Cardiac muscle cell (in vitro differentiated cells and primary cell): ENCODE measurements at regions not wholly inside any gene's neighbourhood (a gene's known extent, or its start where the extent isn't known, plus 50 kb on each side); places are given as distances from the start of the nearest gene placed in this dataset.

Source experiments
- DNase-seq, 2 donors: peaks; one replicate each; pipeline versions ENCODE4 v3.0.0 to v3.0.0-alpha.2; 2010 to 2017; ENCODE audit warnings: low read depth in 1 of 2, low spot score in 1 of 2
- H3K27ac ChIP-seq: fragments of 200-600 bp; sonication (generic); 2 replicates; pipeline ENCODE4 v1.5.1; 2016
- H3K27me3 ChIP-seq: fragments of 200-600 bp; sonication (generic); 2 replicates; pipeline ENCODE4 v1.6.0; 2016; ENCODE audit warnings: control low read depth
- H3K36me3 ChIP-seq: fragments of 200-600 bp; sonication (generic); 2 replicates; pipeline ENCODE4 v1.5.1; 2016; ENCODE audit warnings: control low read depth
- H3K4me1 ChIP-seq: fragments of 200-600 bp; sonication (generic); 2 replicates; pipeline ENCODE4 v1.8.1; 2017; ENCODE audit warnings: low read depth, mild to moderate bottlenecking, mixed run types
- H3K4me3 ChIP-seq: fragments of 200-600 bp; sonication (generic); 2 replicates; pipeline ENCODE4 v1.5.1; 2016; ENCODE audit warnings: mild to moderate bottlenecking
- H3K9me3 ChIP-seq: fragments of 200-600 bp; sonication (generic); 2 replicates; pipeline ENCODE4 v1.5.1; 2017; ENCODE audit warnings: low read depth, mild to moderate bottlenecking, control low read depth
- TF ChIP-seq, protein P1 (sequence below): IDR thresholded peaks from 2 replicates; pipeline ENCODE4 v1.5.1; 2012; ENCODE audit warnings: low read depth, mild to moderate bottlenecking, low read length

DNA sequence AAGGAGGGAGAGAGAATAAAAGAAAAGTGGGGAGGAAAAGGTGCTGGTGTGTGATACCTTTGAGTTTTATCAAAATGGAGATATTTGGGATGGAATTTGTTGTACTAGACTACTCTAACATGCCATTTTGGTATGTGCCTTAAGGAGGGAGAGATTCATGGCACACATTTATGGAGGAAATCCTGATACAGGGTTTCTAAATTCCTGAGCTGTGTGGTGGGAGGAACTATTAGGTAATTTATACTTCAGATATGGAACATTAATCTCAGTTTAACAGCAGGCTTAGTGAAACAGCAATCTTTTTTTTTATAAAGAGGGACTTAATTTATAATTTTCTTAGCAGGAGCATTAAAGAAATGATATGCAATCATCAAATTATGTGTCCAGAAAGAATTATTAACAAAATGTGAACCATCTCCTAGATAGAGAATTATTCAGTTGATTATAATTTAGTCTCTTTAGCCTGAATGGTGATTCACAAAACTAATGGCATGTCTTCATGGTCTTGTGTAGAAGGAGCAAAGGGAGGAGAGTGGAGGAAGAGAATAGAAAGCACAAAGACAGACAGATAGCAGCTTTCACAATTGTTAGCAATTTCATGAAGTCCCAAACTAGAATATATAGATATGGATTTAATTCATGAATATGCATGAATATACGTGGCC lies 301.6 kb downstream of the HLX start:
- TF ChIP-seq, protein P1, sequence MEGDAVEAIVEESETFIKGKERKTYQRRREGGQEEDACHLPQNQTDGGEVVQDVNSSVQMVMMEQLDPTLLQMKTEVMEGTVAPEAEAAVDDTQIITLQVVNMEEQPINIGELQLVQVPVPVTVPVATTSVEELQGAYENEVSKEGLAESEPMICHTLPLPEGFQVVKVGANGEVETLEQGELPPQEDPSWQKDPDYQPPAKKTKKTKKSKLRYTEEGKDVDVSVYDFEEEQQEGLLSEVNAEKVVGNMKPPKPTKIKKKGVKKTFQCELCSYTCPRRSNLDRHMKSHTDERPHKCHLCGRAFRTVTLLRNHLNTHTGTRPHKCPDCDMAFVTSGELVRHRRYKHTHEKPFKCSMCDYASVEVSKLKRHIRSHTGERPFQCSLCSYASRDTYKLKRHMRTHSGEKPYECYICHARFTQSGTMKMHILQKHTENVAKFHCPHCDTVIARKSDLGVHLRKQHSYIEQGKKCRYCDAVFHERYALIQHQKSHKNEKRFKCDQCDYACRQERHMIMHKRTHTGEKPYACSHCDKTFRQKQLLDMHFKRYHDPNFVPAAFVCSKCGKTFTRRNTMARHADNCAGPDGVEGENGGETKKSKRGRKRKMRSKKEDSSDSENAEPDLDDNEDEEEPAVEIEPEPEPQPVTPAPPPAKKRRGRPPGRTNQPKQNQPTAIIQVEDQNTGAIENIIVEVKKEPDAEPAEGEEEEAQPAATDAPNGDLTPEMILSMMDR = no peak
- Histone ChIP-seq H3K27me3 (no peaks in the 10 kb centered on the region), H3K4me3 (no peak overlapping the region), H3K4me1 (no peaks in the 10 kb centered on the region), H3K27ac (no peak overlapping the region), H3K9me3 (no peaks in the 10 kb centered on the region), H3K36me3 (no peaks in the 10 kb centered on the region)
- DNase-seq = no peak

DNA sequence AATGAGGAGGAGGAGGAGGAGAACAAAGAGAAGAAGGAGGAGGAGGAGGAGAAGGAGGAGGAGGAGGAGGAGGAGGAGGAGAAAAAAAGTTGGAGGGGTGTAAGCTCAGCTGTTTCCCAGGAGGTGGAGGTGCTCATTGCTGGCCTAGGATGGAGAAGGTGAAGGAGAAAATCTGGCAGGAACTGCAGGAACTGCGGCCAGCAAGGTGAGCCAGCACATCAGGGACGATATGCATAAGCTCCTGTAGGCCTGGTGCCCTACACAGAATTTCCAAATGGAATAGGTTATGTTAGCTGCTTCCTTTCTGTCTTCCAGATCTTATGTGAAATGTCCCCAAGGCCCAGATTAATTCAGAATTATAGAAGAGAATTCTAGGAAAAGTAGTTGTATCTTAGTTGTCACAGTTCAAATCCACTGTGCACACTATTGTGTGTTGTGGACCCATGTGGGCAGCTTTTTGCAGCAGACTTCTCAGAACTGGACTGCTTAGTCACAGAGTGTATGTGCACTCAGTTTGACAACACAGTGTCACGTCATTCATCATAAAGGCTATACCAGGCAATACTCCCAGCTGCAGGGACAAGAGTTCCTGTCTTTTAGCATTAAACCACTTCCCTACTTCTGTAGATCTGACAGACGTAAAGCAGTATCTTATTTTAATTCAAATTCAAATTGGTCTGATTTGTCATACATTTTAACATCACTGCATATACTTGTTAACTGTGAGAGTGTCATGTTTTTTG lies 303.7 kb downstream of the HLX start:
- TF ChIP-seq, protein P1 = no peak
- Histone ChIP-seq H3K4me3 (no peak overlapping the region), H3K27me3 (no peaks in the 10 kb centered on the region), H3K9me3 (no peaks in the 10 kb centered on the region), H3K36me3 (no peaks in the 10 kb centered on the region), H3K27ac (no peak overlapping the region), H3K4me1 (no peaks in the 10 kb centered on the region)
- no peak for DNase-seq

DNA sequence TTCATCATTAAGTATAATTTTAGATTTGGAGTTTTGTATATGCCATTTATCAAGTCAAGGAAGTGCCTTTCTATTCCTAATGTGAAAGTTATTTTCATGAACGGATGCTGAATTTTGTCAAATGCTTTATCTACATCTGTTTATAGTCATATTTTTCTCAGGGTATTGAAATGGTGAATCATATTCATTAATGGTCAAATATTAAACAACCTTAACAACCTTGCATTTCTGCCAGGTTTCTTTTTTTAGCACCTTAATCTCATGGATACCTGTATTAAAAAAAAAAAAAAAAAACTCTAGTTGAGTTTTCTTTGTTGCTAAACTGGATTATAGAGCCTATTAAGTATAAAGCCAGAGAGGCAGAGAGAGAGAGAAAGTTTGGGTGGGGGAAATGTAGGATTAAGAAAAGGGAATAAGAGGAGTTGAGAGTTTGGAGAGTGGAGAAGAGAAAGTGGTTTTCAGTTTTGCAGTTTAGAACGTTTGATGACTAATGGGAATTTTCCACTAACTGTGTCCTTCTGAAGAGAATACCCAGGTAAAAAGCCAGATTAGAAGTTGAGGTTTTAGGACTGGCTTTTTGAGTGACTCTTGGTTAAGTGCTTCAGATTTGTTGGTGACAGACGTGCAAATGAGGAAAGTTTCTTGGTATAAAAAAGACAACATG lies 305.0 kb downstream of the HLX start:
- Histone ChIP-seq H3K4me3 (no peak overlapping the region), H3K36me3 (no peaks in the 10 kb centered on the region), H3K4me1 (no peaks in the 10 kb centered on the region), H3K27me3 (no peaks in the 10 kb centered on the region), H3K27ac (no peak overlapping the region), H3K9me3 (no peaks in the 10 kb centered on the region)
- TF ChIP-seq, protein P1 = no peak
- DNase-seq = no peak

DNA sequence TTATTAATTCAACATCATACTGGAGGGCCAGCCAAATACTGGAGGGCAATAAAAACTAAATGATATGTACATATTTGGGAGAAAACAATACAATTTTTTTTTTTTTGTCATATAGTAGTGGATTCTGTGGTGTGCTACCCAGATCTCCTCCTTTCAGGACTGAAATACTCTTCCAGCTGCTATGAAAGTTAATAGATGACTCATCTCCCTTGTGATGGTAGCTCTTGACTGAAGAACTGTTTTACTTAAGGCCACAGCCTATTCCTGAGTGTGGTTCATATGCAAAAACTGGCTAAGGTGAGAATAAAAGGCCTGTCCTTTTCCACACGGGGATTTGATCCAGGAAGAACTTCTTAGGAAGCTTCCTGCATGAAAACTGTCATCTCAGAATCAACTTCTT lies 307.9 kb downstream of the HLX start:
- Histone ChIP-seq H3K27me3 (no peaks in the 10 kb centered on the region), H3K27ac (no peak overlapping the region), H3K4me1 (no peaks in the 10 kb centered on the region), H3K4me3 (no peak overlapping the region), H3K36me3 (no peaks in the 10 kb centered on the region), H3K9me3 (no peaks in the 10 kb centered on the region)
- TF ChIP-seq, protein P1 = no peak
- DNase-seq = peak in 1 of 2 donors; percentile 9

DNA sequence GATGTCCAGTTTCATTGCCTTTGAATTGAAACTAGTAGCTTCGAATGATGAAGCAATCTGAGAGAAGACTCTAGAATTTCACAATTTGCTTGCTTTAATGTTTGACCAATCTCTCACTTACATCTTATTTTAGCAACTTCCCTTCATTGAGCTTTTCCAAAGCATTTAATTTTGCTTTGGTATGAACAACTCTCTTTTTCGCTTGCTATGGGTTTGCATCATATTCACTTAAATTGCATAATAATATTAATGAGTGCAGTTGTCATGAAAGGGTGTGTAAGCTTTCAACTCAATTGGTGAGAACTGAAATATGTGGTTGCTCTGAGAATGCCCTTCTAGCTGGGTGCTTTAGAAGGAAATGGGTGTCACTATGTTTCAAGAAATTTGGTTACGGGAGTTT lies 309.2 kb downstream of the HLX start:
- Histone ChIP-seq H3K9me3 (no peaks in the 10 kb centered on the region), H3K4me1 (no peaks in the 10 kb centered on the region), H3K4me3 (no peak overlapping the region), H3K27ac (no peak overlapping the region), H3K27me3 (no peaks in the 10 kb centered on the region), H3K36me3 (no peaks in the 10 kb centered on the region)
- peak in 1 of 2 donors; percentile 17 for DNase-seq
- TF ChIP-seq, protein P1 = no peak
